Activated B cell treated with CpG ODN at 0.5 μM for 24 hours (primary cell): ENCODE measurements at regions not wholly inside any gene's neighbourhood (a gene's known extent, or its start where the extent isn't known, plus 50 kb on each side); places are given as distances from the start of the nearest gene placed in this dataset.
"Not testable (repeated sequence)": the region's sequence is repeated elsewhere in the genome, so short reads cannot be mapped to it uniquely, and the experiment has no call there.

Experiments used
- ATAC-seq: fragments of 200-7000 bp; cut with Tn5 transposase; one replicate; pipeline ENCODE4 v1.10.0; 2021; ENCODE audit warnings: low read depth, mild to moderate bottlenecking, moderate library complexity
- CTCF ChIA-PET: fragments of 350-600 bp; sonication (Branson Sonifier 250); formaldehyde crosslinking; loops from one replicate; lab custom pipeline; 2021; ENCODE audit warnings: antibody characterized with exemption; lab: Charles Lee
- POLR2A ChIA-PET: fragments of 350-600 bp; sonication (Branson Sonifier 250); formaldehyde crosslinking; loops from one replicate; lab custom pipeline; 2021; ENCODE audit warnings: antibody characterized with exemption; lab: Charles Lee
- DNase-seq: peaks from one replicate; pipeline ENCODE4 v3.0.0; 2022
- H3K27ac Mint-ChIP-seq: one replicate; pipeline ENCODE4 v1.8.0; 2020; ENCODE audit warnings: mixed read lengths
- H3K27me3 Mint-ChIP-seq: one replicate; pipeline ENCODE4 v1.8.0; 2021; ENCODE audit warnings: mixed read lengths
- H3K36me3 Mint-ChIP-seq: one replicate; pipeline ENCODE4 v1.8.0; 2021; ENCODE audit warnings: low read depth, mixed read lengths
- H3K4me1 Mint-ChIP-seq: one replicate; pipeline ENCODE4 v1.8.0; 2021; ENCODE audit warnings: mixed read lengths
- H3K4me3 Mint-ChIP-seq: one replicate; pipeline ENCODE4 v1.8.0; 2020; ENCODE audit warnings: mild to moderate bottlenecking, mixed read lengths
- H3K9me3 Mint-ChIP-seq: one replicate; pipeline ENCODE4 v1.8.0; 2020; ENCODE audit warnings: mixed read lengths
- CTCF ChIP-seq: fragments of 200-600 bp; IDR thresholded peaks from one replicate; pipeline ENCODE4 v1.8.0; 2022; ENCODE audit warnings: antibody characterized with exemption, mild to moderate bottlenecking
- intact Hi-C: fragments of 100-400 bp; cut with micrococcal nuclease; formaldehyde crosslinking; loops from one replicate; pipeline ENCODE4 v1.15.1; 2024

- Mint-ChIP-seq H3K36me3 (no peaks in the 10 kb centered on the region), H3K4me1 (no peaks in the 10 kb centered on the region), H3K27me3 (no peaks in the 10 kb centered on the region), H3K9me3 (peaks cover 19% of the 10 kb centered on the region), H3K27ac (no peak overlapping the region), H3K4me3 (no peak overlapping the region)
- intact Hi-C loops = no loop called here
- TF ChIP-seq CTCF = no peak
- ATAC-seq = no peak
- ChIA-PET CTCF (no interaction called here), POLR2A (no interaction called here)
- DNase-seq = no peak
Observed at GRCh38 chr5:1718669-1719068, 81.0 kb downstream of the MRPL36 start.

- H3K27ac Mint-ChIP-seq, POLR2A ChIA-PET: not testable (repeated sequence)
Observed at GRCh38 chr5:1710091-1710490, 89.5 kb downstream of the MRPL36 start.

GRCh38 chr5:1709171-1709803, 90.3 kb downstream of the MRPL36 start:
- ATAC-seq = no peak
- Mint-ChIP-seq H3K4me3 (no peak overlapping the region), H3K9me3 (no peaks in the 10 kb centered on the region), H3K27ac (no peak overlapping the region), H3K4me1 (peaks cover 3% of the 10 kb centered on the region), H3K27me3 (peaks cover 41% of the 10 kb centered on the region), H3K36me3 (no peaks in the 10 kb centered on the region)
- CTCF ChIA-PET = no interaction called here
- POLR2A ChIA-PET = no interaction called here
- no peak for DNase-seq
- TF ChIP-seq CTCF = no peak
- intact Hi-C loops = no loop called here

More at GRCh38 chr5:1710091-1710490, 89.5 kb downstream of the MRPL36 start:
- H3K9me3 Mint-ChIP-seq, ATAC-seq, H3K4me3 Mint-ChIP-seq, H3K4me1 Mint-ChIP-seq, H3K36me3 Mint-ChIP-seq, intact Hi-C loops, DNase-seq, CTCF ChIA-PET: not testable (repeated sequence)
- H3K27me3 Mint-ChIP-seq = peaks cover 37% of the 10 kb centered on the region

- DNase-seq = no peak
- ChIA-PET CTCF (no interaction called here), POLR2A (no interaction called here)
- H3K27ac Mint-ChIP-seq = no peak overlapping the region
- H3K36me3 Mint-ChIP-seq = no peaks in the 10 kb centered on the region
- intact Hi-C loops = no loop called here
- ATAC-seq = no peak
- no peak for TF ChIP-seq CTCF
- H3K4me1 Mint-ChIP-seq = peaks cover 3% of the 10 kb centered on the region
- H3K4me3 Mint-ChIP-seq = no peak overlapping the region
- no peaks in the 10 kb centered on the region for H3K9me3 Mint-ChIP-seq
- peaks cover 41% of the 10 kb centered on the region for H3K27me3 Mint-ChIP-seq
Observed at GRCh38 chr5:1708592-1709141, 91.0 kb downstream of the MRPL36 start.

- H3K4me3 Mint-ChIP-seq = no peak overlapping the region
- ChIA-PET POLR2A (no interaction called here), CTCF (no interaction called here)
- no peak overlapping the region for H3K27ac Mint-ChIP-seq
- intact Hi-C loops = no loop called here
- H3K9me3 Mint-ChIP-seq = no peaks in the 10 kb centered on the region
- peaks cover 3% of the 10 kb centered on the region for H3K4me1 Mint-ChIP-seq
- ATAC-seq (no peak), DNase-seq (no peak)
- H3K36me3 Mint-ChIP-seq = no peaks in the 10 kb centered on the region
- peaks cover 41% of the 10 kb centered on the region for H3K27me3 Mint-ChIP-seq
- TF ChIP-seq CTCF = no peak
Observed at GRCh38 chr5:1707467-1707866, 92.2 kb downstream of the MRPL36 start.
